MG63 (cell line): ENCODE measurements at regions not wholly inside any gene's neighbourhood (a gene's known extent, or its start where the extent isn't known, plus 50 kb on each side); places are given as distances from the start of the nearest gene placed in this dataset.
A peak's percentile ranks its signal among the peaks of the same experiment; 100 is the strongest.
"Not testable (repeated sequence)": the region's sequence is repeated elsewhere in the genome, so short reads cannot be mapped to it uniquely, and the experiment has no call there.

Experiments
- DNase-seq: peaks from one replicate; pipeline ENCODE4 v3.0.0-alpha.2; 2020
- H3K27me3 ChIP-seq: fragments of 250-450 bp; sonication (Bioruptor Pico); 2 replicates; pipeline ENCODE4 v1.5.1; 2020; ENCODE audit warnings: mild to moderate bottlenecking, moderate library complexity
- H3K36me3 ChIP-seq: fragments of 250-450 bp; sonication (Bioruptor Pico); 2 replicates; pipeline ENCODE4 v1.5.1; 2020; ENCODE audit warnings: mild to moderate bottlenecking, moderate library complexity
- H3K4me3 ChIP-seq: fragments of 250-450 bp; sonication (Bioruptor Pico); 2 replicates; pipeline ENCODE4 v1.5.1; 2020; ENCODE audit warnings: mild to moderate bottlenecking, moderate library complexity
- H3K9me3 ChIP-seq: fragments of 250-450 bp; sonication (Bioruptor Pico); 2 replicates; pipeline ENCODE4 v1.5.1; 2020; ENCODE audit warnings: mild to moderate bottlenecking, moderate library complexity

DNA sequence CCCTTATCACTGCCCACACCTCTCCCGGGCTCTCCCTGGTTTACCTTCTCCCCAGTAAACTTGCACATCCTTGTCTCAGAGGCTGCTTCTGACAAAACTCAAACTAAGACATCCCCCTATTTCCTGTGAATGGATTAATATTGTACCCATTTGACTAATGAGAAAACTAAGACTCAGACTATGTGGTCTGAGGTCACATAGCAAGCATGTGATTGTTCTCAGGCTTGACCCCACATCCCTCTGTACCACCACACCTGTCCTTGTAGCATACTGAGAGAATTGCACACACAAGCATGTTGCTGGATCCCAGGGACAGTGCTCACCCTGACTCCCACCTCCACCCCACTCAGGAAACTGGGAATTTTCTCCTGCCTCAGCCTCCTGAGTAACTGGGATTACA is 90.7 kb upstream of the HES1 start:
- DNase-seq = no peak
- Histone ChIP-seq H3K36me3 (no peaks in the 10 kb centered on the region), H3K27me3 (no peaks in the 10 kb centered on the region), H3K4me3 (no peak overlapping the region), H3K9me3 (peaks cover 4% of the 10 kb centered on the region)

DNA sequence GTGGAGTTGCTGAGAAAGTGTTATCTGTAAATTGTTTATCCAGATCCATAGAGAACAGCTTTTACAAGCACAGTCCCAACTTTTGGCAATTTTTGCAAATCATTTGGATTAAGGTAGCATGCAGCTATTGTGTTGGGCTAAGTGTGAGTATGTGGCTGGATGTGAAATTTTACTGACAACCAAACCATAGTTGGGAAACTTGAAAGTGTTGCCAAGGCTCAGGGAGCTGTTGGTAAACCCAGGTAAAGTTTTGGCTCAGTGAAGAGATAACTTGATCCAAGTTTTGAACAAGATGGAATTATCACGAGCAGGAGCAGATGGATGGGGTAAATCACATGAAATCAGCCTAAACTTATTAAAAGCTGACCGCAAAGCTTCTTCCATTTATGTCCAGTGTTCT is 90.0 kb upstream of the HES1 start:
- Histone ChIP-seq H3K4me3 (no peak overlapping the region), H3K9me3 (peaks cover 11% of the 10 kb centered on the region), H3K36me3 (no peaks in the 10 kb centered on the region), H3K27me3 (no peaks in the 10 kb centered on the region)
- no peak for DNase-seq

DNA sequence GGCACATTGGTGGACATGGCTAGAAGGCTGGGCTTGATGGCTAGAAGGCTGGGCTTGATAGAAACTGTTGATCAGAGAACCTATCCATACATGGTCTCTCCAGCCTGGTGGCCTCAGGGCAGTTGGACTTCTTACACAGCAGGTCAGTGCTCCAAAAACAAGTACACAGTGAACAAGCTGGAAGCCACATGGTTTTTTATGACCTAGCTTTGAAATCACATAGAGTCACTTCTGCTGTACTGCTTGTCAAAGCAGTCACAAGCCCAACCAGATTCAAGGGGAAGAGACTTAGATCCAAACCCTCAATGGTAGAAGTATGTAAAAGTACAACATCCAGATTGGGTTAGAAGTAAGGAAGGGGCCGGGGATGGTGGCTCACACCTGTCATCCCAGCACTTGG is 89.4 kb upstream of the HES1 start:
- DNase-seq = no peak
- no peaks in the 10 kb centered on the region for H3K27me3 ChIP-seq

DNA sequence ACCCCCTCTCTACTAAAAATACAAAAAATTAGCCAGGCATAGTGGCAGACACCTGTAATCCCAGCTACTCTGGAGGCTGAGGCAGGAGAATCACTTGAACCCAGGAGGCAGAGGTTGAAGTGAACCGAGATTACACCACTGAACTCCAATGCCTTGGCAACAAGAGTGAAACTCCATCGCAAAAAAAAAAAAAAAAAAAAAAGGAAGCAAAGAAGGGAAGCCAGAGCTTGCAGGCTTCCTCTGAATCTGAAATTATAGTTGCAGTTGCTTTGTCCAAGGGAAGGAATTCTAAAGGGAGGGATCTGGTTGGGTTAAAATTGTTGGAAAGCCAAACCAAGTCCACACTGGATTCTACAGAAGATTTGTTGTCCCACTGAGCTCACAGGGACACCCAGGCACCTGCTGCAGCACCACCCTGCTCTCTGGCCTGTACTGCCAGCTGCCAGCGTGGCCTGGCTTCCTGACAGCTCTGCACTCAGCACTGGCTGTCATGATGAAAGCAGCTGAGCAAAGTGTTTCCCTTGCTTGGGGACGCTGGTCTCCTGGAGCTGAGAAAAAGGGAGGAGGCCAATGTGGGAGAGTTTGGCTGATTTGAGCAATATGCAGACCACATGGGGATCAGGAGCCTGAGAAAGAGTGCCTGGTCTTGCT is 88.8 kb upstream of the HES1 start:
- no peak for DNase-seq
- Histone ChIP-seq H3K4me3 (no peak overlapping the region), H3K9me3 (peaks cover 13% of the 10 kb centered on the region), H3K36me3 (no peaks in the 10 kb centered on the region), H3K27me3 (no peaks in the 10 kb centered on the region)

More for the DNA sequence above, 89.4 kb upstream of the HES1 start:
- Histone ChIP-seq H3K36me3 (no peaks in the 10 kb centered on the region), H3K9me3 (peaks cover 13% of the 10 kb centered on the region), H3K4me3 (no peak overlapping the region)

DNA sequence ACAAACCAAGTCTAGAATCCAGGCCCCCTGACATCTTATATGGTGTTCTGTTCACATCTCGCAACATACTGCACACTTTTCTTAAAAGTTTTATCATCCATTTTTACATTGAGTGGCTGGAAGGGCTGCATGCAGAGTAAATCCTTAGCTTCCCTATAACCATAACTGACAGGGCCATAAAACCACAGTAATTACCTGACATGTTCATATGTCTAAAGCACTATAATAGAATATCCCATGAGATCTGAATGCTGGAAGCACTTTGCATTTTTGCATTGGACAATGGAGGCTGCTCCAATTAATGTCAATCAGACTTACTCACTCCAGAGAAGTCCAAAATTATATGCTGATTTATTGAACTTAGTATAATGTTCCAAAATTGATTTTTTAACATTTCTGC is 86.6 kb upstream of the HES1 start:
- no peaks in the 10 kb centered on the region for H3K27me3 ChIP-seq
- H3K4me3 ChIP-seq = no peak overlapping the region
- H3K36me3 ChIP-seq = no peaks in the 10 kb centered on the region
- H3K9me3 ChIP-seq = peaks cover 13% of the 10 kb centered on the region
- no peak for DNase-seq

DNA sequence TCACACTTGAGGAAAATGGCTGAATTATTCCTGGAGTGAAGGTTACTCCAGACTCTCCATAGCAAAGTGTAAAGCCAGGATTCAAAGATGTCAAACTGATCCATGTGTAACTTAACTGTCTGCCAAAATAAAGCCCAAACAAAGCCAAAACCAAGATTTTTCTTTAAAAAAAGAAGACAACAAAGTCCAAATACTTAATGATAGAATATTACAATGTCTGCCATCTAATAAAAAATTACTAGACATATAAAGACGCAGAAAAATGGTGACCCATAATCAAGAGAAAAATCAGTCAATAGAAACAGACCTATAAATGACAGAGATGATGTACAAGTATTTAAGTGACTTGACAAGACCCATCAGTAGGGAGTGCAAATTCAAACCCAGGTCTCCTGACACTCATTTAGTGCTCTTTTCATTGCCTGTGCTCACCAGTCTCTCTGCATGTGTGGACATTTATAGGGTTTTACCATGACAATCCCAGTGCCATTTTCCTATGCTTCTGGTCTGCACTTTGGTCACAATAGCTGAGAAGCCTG is 85.1 kb upstream of the HES1 start:
- no peak for DNase-seq
- Histone ChIP-seq H3K36me3 (no peaks in the 10 kb centered on the region), H3K27me3 (no peaks in the 10 kb centered on the region), H3K4me3 (no peak overlapping the region), H3K9me3 (peaks cover 13% of the 10 kb centered on the region)

DNA sequence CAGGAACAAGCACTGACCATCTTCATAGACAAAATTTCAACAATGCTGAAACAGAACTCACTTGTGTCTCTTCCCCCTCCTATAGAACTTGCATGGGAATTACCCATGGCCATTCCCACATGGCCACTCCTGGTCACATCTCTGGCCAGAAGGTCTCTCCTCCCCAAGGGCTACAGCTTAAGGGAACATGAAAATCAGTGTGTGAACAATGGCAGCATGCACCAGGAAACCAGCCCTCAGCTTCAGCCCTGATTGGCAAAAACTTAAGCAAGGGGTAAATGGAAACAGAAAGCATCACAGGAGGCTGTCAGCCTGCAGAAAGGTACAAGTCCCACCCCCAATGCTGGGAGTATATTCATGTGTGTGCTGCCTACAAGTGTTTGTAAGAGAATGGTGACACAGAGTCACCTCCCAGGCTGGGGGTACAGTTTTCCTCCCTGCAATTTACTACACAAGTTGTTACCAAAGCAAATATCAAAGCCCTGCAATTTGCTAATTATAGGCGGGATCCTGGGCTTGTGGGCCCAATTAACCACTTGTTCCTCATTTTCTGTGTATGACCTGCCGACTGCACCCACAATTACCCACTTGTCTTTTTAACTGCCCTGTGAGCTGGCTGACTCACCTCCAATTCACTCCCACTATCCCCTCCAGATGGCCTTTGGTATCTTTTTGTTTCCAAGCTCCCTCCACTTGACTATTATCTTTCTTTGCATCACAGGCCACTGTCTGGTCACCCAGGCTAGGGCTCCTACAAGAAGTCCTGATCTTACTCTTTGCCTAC is 84.4 kb upstream of the HES1 start:
- no peaks in the 10 kb centered on the region for H3K36me3 ChIP-seq
- H3K9me3 ChIP-seq = peaks cover 13% of the 10 kb centered on the region
- no peaks in the 10 kb centered on the region for H3K27me3 ChIP-seq
- no peak for DNase-seq
- no peak overlapping the region for H3K4me3 ChIP-seq

DNA sequence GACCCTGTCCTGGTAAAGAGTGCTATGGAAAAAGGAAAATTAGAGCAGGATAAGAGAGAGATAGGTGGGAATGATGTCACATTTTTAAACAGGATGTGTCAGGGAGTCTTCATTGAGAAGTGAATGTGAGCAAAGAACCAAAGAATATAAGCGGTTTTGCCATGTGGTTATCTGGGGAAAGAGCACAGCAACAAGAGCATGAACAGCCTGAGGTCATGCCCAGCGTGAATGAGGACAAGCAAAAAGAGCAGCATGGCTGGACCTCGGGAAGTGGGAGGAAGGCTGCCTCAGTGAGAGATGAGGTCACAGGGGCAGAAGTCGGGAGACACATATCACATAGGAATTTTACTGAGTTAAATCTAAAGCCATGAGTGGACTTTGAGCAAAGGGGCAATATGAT is 82.8 kb upstream of the HES1 start:
- no peaks in the 10 kb centered on the region for H3K36me3 ChIP-seq
- H3K4me3 ChIP-seq = no peak overlapping the region
- no peaks in the 10 kb centered on the region for H3K27me3 ChIP-seq
- peaks cover 13% of the 10 kb centered on the region for H3K9me3 ChIP-seq
- no peak for DNase-seq

DNA sequence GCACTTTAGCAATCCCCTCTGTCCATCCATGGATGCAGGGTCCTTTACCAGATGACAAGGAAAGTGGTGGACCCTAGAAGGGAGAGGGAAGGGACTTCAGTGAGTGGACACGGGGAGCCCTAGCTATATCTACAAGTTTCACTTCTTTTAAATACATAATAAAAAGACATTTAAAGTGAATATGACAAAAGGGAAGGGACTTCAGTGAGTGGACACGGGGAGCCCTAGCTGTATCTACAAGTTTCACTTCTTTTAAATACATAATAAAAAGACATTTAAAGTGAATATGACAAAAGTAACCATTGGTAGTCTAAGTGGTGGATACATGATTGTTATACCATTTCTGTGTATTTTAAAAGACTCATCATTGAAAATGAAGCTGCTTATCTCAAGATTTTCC is 81.9 kb upstream of the HES1 start:
- Histone ChIP-seq H3K9me3 (peaks cover 13% of the 10 kb centered on the region), H3K27me3 (no peaks in the 10 kb centered on the region), H3K4me3 (no peak overlapping the region), H3K36me3 (no peaks in the 10 kb centered on the region)
- no peak for DNase-seq

DNA sequence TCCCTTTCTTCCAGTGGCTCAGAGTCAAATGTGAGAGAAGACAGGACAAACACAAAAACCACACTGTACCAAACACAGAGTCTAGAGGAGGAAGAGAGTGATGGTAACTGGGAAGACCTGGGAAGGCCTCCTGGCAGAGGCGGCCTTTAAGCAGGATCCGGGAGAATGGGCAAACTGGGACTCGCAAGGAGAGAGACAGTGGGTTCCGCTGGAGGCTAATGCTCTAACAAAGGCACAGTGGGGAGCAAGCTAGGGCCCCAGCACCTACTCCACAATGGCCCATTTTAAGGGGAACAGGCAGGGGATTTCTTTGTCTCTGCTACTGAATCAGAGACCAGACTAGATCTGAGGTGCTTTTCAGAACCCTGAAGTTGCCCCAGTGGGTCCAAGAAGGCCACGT is 81.4 kb upstream of the HES1 start:
- Histone ChIP-seq H3K27me3 (no peaks in the 10 kb centered on the region), H3K9me3 (peaks cover 13% of the 10 kb centered on the region), H3K4me3 (no peak overlapping the region), H3K36me3 (no peaks in the 10 kb centered on the region)
- no peak for DNase-seq

DNA sequence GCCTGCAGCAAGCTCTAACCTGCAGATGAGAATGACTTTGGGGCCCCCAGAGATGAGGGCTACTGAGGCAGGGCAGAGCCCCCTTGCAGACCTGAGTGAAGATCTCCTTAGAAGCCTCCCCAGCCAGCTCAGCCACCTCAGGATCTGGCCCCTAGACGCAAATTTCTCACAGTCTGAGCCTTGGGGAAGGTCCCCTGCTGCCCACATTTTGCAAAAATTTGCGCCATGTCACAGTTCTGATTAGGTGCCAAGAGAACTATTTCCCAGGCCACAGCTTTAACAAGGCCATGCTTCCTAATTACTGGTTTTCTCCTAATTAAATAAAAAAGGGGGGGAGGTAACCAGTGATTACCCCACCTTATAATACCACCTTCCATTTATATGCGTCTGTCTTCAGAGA is 81.0 kb upstream of the HES1 start:
- no peaks in the 10 kb centered on the region for H3K27me3 ChIP-seq
- H3K9me3 ChIP-seq = peaks cover 12% of the 10 kb centered on the region
- H3K36me3 ChIP-seq = no peaks in the 10 kb centered on the region
- no peak overlapping the region for H3K4me3 ChIP-seq
- no peak for DNase-seq

DNA sequence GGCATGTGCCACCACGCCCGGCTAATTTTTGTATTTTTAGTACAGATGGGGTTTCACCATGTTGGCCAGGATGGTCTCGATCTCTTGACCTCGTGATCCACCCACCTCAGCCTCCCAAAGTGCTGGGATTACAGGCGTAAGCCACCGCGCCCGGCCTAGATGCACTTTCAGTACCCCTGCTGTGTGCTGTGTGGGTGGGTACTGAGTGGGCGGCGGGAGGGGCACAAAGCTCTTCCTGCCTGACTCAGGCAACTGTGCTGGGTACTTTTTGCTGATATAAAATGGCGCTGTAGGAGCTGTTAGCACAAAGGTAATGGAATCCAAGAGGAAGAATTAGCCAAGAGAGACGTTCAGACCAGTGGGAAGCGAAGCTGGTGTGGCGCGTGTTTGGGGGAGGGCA is 79.6 kb upstream of the HES1 start:
- not testable (repeated sequence) for H3K27me3 ChIP-seq, H3K9me3 ChIP-seq, DNase-seq, H3K36me3 ChIP-seq, H3K4me3 ChIP-seq

DNA sequence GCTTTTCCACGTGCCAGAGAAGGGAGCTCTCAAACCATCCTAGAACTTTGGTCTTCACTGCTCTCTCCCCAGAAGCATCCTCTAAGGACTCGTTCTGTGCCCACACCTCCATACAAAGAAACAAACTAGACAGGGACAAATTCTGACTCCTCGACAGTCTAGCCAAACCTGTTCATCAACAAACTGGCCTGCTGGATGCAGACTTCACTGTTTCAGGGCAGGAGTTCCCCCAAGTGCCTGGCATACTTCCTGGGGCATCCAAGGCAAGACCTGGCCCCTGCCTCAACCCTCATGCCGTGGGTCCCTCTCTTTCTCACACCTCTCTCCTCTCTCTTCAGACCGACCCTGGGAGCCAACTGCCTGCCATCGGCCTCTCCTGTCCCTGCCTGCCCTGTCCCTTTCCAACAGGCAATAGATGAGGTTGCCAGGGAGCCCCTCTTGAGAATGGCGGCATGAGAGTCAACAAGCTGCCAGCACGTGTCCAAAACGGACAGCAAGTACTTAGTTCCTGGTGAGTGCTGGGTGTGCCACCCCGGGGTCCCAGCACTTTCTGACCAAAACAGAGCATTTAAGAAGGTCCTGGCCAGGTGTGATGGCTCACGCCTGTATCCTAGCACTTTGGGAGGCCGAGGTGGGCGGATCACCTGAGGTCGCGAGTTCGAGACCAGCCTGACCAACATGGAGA is 79.1 kb upstream of the HES1 start:
- no peak overlapping the region for H3K4me3 ChIP-seq

DNA sequence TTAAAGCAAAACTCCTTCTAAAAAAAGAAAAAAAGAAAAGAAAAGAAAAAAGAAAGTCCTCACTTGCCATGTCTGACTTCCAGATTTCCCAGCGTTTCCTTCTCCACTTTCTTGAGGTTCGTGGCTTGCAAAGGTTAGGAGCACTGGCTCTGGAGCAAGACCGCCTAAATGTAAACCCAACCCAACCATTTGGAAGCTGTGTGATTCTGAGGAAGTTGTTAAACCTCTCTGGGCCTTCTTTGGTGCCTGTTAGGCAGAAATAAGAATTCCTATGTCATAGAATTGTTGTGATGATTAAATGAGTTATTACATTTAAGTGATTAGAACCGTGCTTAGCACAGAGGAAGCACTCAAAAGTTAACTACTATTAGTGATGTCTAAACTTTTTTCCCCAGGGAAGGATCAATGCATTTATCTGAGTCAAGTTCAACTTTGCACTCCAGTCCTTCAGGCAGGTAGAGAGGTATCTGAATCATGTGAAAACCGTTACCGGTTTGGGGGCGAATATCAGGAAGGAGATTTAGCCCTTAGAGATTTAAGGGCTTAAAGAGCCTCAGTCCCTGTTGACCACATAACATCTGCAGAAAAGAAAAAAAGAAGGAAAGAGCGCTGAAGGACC is 78.3 kb upstream of the HES1 start:
- Histone ChIP-seq H3K27me3 (no peaks in the 10 kb centered on the region), H3K36me3 (no peaks in the 10 kb centered on the region), H3K4me3 (no peak overlapping the region), H3K9me3 (no peaks in the 10 kb centered on the region)
- no peak for DNase-seq

More for the DNA sequence above, 79.1 kb upstream of the HES1 start:
- no peaks in the 10 kb centered on the region for H3K9me3 ChIP-seq
- DNase-seq = no peak
- H3K36me3 ChIP-seq = no peaks in the 10 kb centered on the region
- H3K27me3 ChIP-seq = no peaks in the 10 kb centered on the region

DNA sequence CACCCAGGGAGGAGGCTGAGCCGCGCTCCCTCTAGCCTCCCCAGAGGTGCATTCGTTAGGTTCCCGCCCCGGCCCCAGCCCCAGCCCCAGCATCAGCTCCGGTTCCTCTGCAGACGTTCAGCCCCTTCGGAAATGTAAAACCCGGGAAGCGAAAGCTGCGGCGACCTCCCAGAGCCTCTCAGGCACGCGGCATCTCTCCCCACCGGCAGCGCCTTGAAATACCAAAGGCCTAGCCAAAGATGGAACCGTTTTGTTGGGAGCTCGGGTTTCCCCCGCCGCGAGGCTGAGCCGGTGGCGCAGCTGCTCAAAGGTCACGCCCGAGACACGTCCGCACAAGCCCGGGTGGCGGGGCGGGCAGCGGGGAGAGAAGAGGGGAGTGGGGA is 77.8 kb upstream of the HES1 start:
- Histone ChIP-seq H3K9me3 (no peaks in the 10 kb centered on the region), H3K27me3 (no peaks in the 10 kb centered on the region), H3K36me3 (no peaks in the 10 kb centered on the region), H3K4me3 (0 out of 2 replicates have a peak overlapping the region, but pooled peaks have one; percentile 18)
- peak; percentile 72 for DNase-seq

DNA sequence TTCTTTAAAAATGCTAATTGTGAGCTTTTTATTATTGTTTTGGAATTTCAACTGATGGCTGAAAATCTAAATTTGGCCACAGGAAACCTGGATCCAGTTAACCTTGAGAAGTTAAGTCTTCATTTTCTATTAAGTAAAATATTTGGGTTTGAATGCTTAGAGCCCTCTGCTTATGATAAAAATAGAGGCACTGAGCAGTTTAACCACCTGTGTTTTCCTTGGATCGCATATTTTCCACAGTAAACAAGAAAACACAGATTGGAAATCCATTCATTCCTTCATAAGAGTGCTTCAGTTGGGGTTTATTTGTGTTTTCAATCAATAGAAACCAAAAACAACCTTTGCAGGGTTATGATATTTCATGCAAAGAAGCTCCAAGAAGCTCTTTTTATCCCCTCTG is 77.2 kb upstream of the HES1 start:
- no peak for DNase-seq
- Histone ChIP-seq H3K4me3 (no peak overlapping the region), H3K9me3 (no peaks in the 10 kb centered on the region), H3K36me3 (no peaks in the 10 kb centered on the region), H3K27me3 (no peaks in the 10 kb centered on the region)

DNA sequence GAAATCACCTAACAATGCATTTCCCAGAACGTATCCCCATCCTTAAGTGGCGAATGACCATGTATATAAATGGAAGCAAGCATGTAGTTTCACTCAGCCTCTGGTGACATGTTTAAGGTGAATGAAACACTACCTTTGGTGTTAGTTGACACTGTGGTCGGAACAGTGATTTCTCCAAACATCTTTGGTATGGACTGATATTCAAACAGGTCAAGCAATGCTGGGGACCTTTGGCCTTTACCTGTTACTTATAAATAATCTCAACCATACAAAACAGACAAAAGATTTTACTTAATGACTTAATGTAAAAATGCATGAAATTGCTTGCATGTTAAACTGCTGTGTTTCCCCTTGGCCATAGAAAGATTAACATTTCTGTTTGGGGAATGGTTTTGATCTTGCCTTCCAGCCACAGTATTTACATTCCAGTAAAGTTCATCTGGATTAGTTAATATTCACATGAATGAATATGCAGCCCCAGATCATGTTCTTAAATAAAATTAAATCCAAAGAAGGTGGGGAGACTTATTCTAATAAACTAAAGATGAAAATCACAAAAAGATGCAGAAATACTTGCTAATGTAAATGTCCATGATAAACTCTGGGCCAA is 74.4 kb upstream of the HES1 start:
- Histone ChIP-seq H3K9me3 (no peaks in the 10 kb centered on the region), H3K36me3 (no peaks in the 10 kb centered on the region), H3K4me3 (no peak overlapping the region), H3K27me3 (no peaks in the 10 kb centered on the region)
- DNase-seq = no peak
